ENCODE measurements at regions not wholly inside any gene's neighbourhood (a gene's known extent, or its start where the extent isn't known, plus 50 kb on each side); places are given as distances from the start of the nearest gene placed in this dataset.

GRCh38 chr11:32226480-32226879 lies 135.6 kb downstream of the RCN1 start:
- no peak overlapping the region for H3K4me3 ChIP-seq (ENCODE audit: low read length)

DNA sequence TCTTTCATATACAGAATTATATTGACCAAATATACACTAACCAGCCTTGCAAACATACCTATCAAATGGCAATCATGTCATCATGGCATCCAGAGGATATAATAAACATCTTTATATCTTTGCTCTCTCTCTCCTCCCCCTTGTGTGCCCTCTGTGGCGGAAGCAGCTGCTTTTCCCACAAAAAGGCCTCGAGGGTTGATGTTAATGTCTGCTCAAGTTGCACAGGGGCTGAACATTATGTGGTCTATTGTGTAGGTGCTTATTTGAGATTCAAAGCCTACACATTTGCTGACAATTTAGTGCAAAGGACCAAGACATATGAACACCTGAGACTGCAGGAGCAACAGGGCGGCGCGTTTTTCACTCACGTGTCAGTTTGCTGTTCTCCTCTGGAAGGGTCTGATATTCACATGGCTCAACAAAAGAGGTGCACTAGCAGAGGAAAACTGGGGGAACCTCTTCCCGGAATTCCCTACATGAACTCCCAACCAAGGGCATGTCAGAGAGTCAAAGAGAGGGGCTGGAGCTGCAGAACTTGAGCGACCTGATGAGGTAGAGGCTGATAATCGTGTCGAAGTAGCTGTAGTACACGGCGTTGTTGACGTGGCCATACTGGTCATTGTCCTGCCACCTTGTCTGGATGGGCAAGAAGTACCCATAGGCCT lies 138.8 kb downstream of the RCN1 start:
- no peaks in the 10 kb centered on the region for H3K27me3 ChIP-seq (ENCODE audit: control insufficient read depth, insufficient read depth, low read length, poor library complexity, severe bottlenecking)
- H3K4me3 ChIP-seq (ENCODE audit: low read length): no peak overlapping the region
- H3K9ac ChIP-seq (ENCODE audit: extremely low read depth, low read length, poor library complexity, severe bottlenecking): no peak overlapping the region
- no peaks in the 10 kb centered on the region for H3K9me3 ChIP-seq (ENCODE audit: control insufficient read depth, low read length)
- no peak for TF ChIP-seq CTCF (conservative IDR thresholded peaks at IDR 0.05)
- no peak overlapping the region for H3K27ac Mint-ChIP-seq
- H3K4me1 ChIP-seq (ENCODE audit: control insufficient read depth, insufficient read depth, low read length): peaks cover 3% of the 10 kb centered on the region
- 97% methylated on average over 10 to 13 of the region's 13 CpGs for WGBS, 2 experiments (ENCODE audit: insufficient coverage in 1 of 2, insufficient read length in 1 of 2)
- H3K27ac ChIP-seq (ENCODE audit: low read depth, low read length): no peak overlapping the region
- peaks cover 8% of the 10 kb centered on the region for H3K4me1 Mint-ChIP-seq
- H3K36me3 Mint-ChIP-seq (ENCODE audit: low read depth): no peaks in the 10 kb centered on the region
- no peaks in the 10 kb centered on the region for H3K36me3 ChIP-seq (ENCODE audit: control insufficient read depth, insufficient read depth, low read length)
- no peaks in the 10 kb centered on the region for H3K27me3 Mint-ChIP-seq (ENCODE audit: insufficient read depth)
- peaks cover 5% of the 10 kb centered on the region for H3K9me3 Mint-ChIP-seq
- DNase-seq: no peak
- no peak overlapping the region for H3K4me3 Mint-ChIP-seq

More at GRCh38 chr11:32226480-32226879, 135.6 kb downstream of the RCN1 start:
- no peak overlapping the region for H3K27ac ChIP-seq (ENCODE audit: low read depth, low read length)
- Mint-ChIP-seq H3K36me3 (ENCODE audit: low read depth) (no peaks in the 10 kb centered on the region), H3K9me3 (peaks cover 5% of the 10 kb centered on the region), H3K27ac (no peak overlapping the region), H3K27me3 (ENCODE audit: insufficient read depth) (no peaks in the 10 kb centered on the region), H3K4me1 (peaks cover 10% of the 10 kb centered on the region), H3K4me3 (no peak overlapping the region)
- no peak for TF ChIP-seq CTCF (conservative IDR thresholded peaks at IDR 0.05)
- no peak overlapping the region for H3K9ac ChIP-seq (ENCODE audit: extremely low read depth, low read length, poor library complexity, severe bottlenecking)
- H3K4me1 ChIP-seq (ENCODE audit: control insufficient read depth, insufficient read depth, low read length): no peaks in the 10 kb centered on the region
- WGBS, 2 experiments (ENCODE audit: insufficient coverage in 1 of 2, insufficient read length in 1 of 2): 92 to 96% methylated on average over 5 of the region's 5 CpGs
- DNase-seq: no peak
- no peaks in the 10 kb centered on the region for H3K9me3 ChIP-seq (ENCODE audit: control insufficient read depth, low read length)
- H3K27me3 ChIP-seq (ENCODE audit: control insufficient read depth, insufficient read depth, low read length, poor library complexity, severe bottlenecking): no peaks in the 10 kb centered on the region
- H3K36me3 ChIP-seq (ENCODE audit: control insufficient read depth, insufficient read depth, low read length): no peaks in the 10 kb centered on the region

GRCh38 chr11:32231909-32232493 lies 141.1 kb downstream of the RCN1 start:
- no peak overlapping the region for H3K27ac ChIP-seq (ENCODE audit: low read depth, low read length)
- peak; percentile 87 for DNase-seq
- H3K36me3 ChIP-seq (ENCODE audit: control insufficient read depth, insufficient read depth, low read length): no peaks in the 10 kb centered on the region
- no peaks in the 10 kb centered on the region for H3K36me3 Mint-ChIP-seq (ENCODE audit: low read depth)
- H3K4me3 Mint-ChIP-seq: no peak overlapping the region
- no peaks in the 10 kb centered on the region for H3K27me3 Mint-ChIP-seq (ENCODE audit: insufficient read depth)
- no peak overlapping the region for H3K4me3 ChIP-seq (ENCODE audit: low read length)
- H3K9me3 Mint-ChIP-seq: peaks cover 5% of the 10 kb centered on the region
- H3K27ac Mint-ChIP-seq: no peak overlapping the region
- H3K4me1 ChIP-seq (ENCODE audit: control insufficient read depth, insufficient read depth, low read length): peaks cover 3% of the 10 kb centered on the region
- H3K9ac ChIP-seq (ENCODE audit: extremely low read depth, low read length, poor library complexity, severe bottlenecking): no peak overlapping the region
- H3K27me3 ChIP-seq (ENCODE audit: control insufficient read depth, insufficient read depth, low read length, poor library complexity, severe bottlenecking): no peaks in the 10 kb centered on the region
- H3K9me3 ChIP-seq (ENCODE audit: control insufficient read depth, low read length): no peaks in the 10 kb centered on the region
- 40 to 61% methylated on average over 2 to 3 of the region's 3 CpGs for WGBS, 2 experiments (ENCODE audit: insufficient coverage in 1 of 2, insufficient read length in 1 of 2)
- peak; percentile 89 for TF ChIP-seq CTCF (conservative IDR thresholded peaks at IDR 0.05)
- peaks cover 2% of the 10 kb centered on the region for H3K4me1 Mint-ChIP-seq
